ENCODE measurements at regions not wholly inside any gene's neighbourhood (a gene's known extent, or its start where the extent isn't known, plus 50 kb on each side); places are given as distances from the start of the nearest gene placed in this dataset.

DNA sequence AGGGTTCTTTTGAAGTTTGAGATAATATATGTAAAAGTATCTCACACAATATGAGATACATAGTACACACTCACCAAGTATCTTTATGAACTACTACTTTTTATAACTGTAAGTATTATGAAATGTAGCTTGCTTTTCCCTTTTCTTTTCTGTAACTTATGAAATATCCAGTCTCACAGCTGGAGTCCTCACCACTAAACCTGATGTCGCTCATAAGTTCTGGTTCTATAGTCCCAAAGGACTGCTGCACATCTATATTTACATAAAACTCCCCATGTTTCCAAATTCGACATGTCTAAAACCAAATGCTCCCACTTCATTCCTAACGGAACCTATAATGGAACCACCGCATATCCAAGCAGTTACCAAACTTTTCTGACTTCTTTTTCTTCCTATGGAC lies 186.5 kb upstream of the SLC7A11 start:
- no peak for DNase-seq

DNA sequence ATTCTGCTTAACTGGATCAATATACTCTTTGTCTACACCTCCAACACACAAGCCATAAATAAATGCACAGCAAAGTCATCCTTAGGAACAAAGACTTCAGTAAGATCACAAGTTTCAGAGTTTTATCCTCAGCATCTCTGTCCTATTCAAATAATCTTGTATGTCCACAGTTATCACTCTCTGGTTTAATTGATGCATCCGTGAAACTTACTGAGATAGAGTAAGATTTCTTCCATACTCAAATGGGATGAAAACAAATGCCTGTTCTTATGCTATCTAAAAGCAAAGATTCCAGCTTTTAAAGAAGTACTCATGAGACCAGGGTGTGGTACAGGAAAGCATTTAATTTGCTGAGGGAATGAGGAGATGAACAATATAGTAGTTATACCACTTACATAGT lies 184.6 kb upstream of the SLC7A11 start:
- no peak for DNase-seq

DNA sequence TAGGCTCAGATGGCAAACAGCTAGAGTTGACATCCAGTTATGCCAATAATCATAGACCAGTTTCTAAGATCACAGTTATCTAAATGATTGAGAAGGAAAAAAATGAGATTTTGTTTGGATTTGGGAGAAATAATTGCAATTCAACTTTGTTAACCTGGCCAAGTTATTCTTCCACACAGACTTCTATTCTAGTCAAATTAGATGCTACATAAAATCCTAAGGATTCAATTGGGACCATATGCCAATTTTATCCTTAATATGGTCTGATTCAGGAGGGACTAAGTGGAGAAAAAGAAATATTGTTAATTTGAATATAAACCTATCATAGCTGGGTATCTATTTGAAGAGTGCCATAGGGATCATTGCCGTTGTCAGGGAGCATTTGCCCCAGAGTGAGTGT lies 178.3 kb upstream of the SLC7A11 start:
- DNase-seq: no peak

DNA sequence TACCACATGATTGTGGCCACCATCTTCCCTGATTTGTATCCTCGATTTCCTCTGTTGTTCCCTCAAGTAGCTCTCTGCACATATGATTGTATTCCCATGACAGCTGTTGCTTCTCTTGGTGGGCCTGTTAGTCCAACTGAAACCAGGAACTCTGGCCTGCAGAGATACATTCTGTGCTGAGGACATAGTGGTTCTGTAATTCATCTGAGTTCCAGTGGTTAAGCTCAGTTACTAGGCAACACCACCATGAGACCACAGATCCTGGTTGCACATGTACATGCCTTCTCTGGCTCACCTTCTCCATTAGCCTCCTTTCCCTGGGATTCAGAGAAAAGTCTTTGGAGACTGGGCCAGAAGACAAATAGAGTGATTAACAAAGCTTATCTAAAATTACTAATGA lies 172.1 kb upstream of the SLC7A11 start:
- peak; percentile 53 to 60 for DNase-seq

DNA sequence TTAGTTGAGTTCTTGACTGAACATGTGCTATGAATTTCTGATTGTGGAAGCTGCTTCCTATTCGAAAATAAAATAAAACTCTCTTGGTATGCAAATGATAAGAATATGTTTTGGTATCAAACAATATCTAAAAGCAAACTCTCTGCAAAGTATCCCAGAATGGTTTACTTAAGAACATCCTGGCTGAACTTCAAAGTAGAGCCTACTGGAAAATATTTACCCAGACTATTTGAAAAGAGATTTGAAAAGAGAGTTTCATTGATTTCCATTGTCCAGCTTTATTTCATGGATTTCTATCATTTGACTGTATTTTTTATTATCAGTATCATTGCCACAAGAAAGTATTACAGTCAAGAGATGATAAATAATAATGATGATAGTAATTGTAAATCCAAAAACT lies 171.1 kb upstream of the SLC7A11 start:
- no peak for DNase-seq

DNA sequence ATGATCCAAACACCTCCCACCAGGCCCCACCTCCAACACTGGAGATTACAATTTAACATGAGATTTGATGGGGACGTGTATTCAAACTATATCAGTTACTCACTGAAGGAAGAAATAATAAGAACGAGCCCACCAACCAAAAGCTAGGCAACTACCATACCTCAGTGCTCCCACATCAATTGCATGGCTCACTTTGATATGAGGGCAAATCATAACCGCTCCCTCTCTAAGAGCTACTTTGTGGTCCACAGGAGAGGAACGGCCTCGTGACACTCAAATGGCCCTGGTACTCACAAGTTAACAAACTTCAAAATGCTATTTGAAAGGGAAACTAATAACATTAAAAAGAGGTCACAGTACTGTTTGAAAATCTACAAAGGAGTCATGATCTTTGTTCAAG lies 170.7 kb upstream of the SLC7A11 start:
- DNase-seq: no peak

DNA sequence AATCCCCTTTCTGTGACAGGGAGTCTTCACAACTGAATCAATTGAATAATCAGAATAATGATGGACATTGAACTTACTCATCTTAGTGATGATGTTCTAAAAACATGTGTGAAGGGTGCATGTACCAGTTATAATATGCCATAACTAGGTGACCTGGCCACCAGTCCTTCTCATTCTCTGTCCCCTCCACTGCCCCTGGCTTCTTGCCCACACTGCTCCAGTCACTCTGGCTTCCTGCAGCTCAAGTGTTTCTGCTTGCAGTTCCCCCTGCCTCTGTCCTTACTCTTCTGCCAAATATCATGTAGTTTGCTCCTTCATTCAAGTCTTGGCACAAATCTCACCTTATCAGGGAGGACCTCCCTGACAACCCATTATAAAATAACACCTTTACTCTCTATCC lies 168.1 kb upstream of the SLC7A11 start:
- no peak for DNase-seq

DNA sequence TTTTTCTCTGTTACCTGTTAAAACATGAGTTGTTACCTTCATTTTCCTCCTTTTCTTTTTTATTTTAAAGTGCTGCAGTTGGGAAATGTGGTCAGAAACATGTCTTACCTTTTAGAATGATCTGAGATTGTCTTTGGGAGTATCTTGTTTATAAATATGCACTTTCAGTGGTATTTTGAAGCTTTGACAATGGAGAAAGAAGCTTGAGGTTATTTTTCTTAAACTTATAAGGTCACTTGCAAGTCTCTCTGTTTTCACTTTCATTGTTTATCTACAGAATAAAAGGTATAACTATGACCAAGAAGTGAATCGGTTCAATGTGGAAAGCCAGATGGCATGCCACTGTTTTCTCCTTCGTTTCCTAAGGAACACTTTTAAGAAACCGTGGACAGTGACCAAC lies 167.5 kb upstream of the SLC7A11 start:
- no peak for DNase-seq

DNA sequence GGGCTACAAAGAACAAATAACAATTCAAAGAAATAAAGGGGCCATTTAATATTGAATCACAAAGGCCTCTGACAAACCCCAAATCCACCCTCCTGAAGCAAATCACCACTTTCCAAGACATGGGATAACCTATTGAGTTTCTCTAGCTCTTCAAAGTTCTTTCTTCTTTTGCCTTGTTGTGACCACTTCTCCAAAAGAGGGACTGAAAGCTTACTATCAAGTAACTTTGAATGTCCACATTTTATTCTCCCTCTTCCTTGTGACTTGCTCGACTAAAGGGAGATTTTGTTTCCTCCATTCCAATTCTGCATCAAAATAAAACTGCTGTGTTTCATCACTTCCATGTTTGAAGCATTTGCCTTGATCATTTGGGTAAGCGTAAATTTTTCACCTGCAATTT lies 166.6 kb upstream of the SLC7A11 start:
- DNase-seq: peak; percentile 49

DNA sequence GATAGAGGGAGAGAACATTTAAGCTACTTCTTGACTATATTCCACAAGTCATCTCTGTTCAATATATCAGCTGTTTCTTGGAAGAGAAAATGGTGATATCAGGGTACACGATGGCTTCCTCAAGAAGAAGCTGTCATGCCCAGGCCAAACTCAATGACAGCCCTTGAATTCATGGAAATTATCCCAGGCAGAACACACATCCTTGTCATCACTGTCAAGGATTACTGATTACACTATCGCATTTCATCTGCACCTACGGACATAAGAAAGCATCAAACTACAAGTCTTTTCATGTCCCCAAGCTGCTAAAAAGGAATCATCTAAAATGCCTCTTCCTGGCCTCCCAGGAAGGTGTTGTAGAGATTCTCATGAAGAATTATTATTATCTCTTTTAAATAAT lies 165.2 kb upstream of the SLC7A11 start:
- DNase-seq: no peak

DNA sequence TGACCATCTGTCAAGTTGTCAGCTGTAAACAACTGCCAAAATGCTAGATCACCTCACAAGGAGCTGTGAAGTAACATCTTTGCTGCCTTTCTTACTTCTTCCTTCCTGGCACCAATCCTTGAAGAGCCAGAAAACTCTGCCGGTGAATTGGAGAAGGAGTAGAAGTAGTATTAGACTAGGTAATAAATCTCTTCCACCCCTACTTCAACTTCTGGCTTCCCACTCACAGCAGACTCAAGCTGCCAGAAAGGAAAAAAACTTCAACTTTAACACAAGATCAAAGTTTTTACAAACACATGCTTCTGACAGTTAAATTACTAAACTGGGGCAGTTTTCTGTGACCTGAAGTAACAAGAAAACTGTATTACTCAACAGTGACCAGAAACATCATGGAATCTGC lies 164.7 kb upstream of the SLC7A11 start:
- peak; percentile 68 to 75 for DNase-seq

DNA sequence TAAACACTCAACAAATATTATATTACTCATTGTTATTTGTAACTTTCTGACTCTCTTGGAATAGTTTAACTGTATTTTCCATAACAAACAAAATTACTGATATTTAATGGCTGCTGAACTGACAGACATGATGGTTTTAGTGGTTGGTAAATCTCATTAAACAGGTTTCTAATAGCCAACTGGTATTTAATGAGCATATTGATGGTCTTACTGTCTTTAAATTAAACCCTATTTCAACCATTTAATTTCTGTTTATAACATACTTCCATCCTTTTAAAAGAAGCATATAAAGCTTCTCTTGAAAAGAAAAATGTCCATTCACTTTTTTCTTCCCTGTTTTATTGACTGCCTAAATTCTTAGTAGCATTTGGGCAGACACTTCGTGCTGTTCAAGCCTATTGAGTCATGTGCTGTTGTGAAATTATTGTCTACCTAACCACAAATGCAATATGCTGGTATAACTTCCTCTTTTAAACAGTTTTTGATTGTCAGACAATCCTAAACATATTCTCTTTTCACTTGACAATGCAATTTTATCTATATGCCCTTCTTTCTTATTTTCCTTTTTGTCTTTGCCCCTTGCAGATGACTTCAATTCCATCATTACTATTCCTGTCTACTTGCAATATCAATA lies 163.9 kb upstream of the SLC7A11 start:
- DNase-seq: peak; percentile 90 to 98

DNA sequence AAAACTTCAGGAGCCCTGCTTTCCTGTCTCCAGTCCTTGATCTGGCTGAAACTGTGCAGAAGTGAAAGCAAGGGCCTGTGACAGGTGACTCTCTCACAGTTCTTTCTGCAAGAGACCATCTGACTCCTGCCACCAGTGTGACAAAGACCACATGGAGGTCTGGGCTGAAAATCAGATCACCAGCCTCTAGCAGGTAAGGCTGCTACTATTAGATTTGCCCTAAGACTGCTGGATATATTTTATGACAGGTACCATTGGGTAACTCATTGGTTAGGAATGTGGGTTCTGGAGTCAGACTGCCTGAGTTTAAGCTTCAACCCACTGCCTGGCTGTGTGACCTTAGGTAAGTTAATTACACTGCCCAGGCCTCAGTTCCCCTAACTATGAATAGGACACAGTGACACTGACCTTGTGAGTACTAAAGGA lies 163.3 kb upstream of the SLC7A11 start:
- DNase-seq: peak; percentile 52 to 71

DNA sequence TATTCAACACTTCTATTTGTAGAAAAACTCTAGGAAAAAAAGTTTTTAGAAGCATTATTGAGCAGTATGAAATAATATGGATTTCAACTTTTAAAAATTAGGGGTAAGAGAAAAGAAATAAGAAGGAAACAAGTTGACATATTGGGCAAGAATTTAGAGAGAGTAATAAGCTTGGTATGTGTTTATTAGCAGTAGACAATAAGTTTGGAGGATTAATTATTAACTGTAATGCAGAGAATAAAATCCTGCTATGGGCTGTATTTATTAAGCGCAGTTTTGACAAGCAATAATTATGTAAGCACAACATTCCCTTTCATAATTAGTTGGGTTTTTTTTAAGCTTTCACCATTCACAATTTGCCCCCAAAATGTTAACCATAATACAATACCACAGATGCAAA lies 162.7 kb upstream of the SLC7A11 start:
- no peak for DNase-seq

DNA sequence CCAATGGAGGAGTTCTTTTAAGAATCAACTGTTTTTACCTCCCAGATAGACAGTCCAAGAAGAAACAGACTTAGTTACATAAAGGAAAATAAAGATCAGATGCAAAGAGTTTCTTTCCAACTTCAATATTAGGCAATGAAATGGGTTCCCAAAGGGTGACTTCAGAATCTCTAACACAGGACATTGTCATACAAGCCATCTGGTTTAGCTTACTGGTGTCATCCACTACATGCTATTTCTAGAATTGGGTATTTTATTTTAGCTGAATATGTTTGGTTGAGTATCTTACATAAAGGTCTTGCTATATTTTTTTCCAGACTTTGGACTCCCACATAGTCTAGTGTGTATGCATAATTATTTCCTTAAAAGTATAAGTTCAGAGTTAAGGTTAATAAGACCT lies 162.1 kb upstream of the SLC7A11 start:
- DNase-seq: peak; percentile 46 to 61

DNA sequence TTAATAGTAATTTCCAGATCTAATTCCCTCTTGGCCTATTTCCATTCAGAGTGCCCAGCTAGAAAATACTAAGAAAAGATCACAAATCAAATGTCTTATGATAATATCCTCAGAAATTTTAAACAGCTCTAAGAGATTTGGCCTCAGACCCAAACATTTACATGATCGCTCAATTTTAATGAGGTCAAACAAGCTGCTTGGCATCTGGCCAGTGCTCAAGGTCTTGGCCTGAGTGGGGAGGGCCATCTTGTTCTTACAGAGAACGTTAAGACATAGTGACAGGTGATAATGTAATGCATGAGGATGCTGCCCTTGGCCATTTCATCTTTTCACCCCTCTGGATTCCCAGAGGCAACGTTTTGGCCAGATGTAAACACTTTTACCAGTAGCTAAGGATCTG lies 159.2 kb upstream of the SLC7A11 start:
- DNase-seq: no peak

DNA sequence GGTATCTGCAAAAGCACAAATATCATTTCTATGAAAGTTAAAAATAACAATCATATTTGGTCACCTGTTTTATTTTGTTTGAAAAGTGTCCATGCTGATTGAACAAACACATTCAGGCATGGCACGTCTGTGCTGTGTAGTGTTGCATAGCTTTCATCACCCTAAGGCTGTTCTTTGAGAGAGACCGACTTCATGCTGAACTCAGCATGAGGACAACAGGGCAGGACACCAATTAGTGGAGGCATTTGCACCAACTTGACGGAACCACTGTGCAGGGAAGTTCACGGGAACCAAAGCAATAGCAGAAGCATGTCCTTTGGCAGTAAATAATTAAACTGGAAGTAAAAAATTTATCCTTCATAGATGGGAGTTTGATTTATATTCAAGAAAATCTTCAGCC lies 158.4 kb upstream of the SLC7A11 start:
- peak; percentile 45 to 64 for DNase-seq

DNA sequence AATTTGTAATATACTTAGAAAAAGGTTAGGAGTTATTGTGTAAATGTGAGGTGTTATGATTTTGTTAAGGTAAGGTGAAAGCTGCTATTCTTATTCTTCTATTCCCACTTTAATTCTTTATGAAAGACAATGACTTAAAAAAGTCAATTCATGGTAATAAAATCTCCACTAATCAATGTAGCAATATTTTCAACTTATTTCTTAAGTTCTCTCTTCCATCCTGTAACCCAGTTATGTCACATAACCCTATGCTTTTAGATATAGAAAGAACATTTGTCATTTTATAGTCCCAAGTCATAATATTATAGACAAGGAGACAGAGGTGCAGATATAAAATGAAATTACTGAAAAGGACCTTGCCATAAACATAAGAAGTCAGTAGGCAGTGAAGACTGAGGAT lies 157.9 kb upstream of the SLC7A11 start:
- DNase-seq: peak in 1 of 2 donors; percentile 62

DNA sequence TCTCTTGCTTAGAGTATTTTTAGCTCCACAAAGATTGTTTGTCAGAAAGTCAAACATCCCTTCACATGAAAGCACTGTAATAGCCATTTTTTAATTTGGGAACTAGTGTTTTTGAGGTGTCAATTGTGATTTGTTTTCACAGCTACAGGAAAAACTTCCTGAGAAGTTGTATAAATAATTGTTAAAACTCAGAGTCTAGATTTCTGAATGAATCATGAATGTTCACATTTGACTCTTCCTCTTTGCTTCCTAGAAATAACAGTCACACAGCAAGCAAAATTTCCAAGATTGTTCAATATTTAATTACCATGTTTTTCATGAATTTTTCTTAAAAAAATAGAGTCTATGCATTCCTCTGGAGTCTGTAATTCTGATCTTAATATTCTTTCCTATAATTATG lies 156.9 kb upstream of the SLC7A11 start:
- peak in 1 of 2 donors; percentile 56 for DNase-seq

DNA sequence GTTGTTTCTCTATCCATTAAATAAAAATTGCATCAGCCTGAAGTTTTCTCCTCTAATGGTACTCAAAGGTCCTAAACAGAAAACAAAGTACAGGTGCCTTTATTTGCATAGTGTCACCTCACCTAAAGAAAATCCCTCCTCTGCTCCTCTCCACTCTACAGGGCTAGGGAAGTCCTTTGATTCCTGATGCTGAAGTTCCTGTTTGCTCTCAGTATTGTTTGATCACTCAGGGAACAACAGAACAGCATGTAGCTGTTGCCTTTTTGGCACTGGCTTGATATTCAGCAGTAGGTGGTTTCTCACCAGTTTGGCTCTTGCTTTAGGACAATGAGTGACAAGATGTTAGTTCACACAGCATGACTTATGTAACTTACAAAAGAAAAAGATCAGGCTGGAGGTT lies 156.2 kb upstream of the SLC7A11 start:
- DNase-seq: peak; percentile 52 to 79

DNA sequence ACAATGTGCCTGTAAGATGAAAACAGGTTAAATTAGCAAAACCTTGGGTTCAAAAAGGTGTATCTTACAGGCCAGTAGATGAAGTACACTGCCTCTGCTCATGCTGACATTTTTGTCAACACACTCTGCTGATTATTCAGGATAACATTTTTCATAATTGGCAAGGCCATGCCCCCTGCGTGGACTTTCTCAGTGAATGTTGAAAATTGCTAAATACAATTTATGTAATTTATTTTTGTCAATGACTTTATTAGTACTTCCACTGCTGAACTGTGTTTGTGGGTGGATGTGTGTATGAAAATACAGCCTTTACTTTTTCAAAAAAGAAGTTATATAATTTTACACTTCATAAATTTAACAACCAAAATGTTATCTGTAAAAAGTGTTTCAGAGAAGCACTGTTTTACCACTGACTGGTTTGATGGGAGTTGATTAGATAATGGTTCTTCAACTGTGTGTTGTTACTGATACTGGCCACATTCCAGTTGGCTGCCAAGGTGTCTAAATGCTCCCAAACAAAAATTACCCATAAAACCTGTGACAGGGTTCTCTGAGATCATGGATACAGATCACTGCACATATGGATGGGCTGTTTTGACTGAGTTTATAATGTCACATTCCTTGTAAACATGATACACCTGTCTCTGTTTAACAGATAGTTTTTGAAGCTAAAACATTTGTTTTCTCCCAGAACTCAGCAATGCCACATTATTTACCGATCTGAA lies 151.9 kb upstream of the SLC7A11 start:
- peak in 1 of 2 donors; percentile 26 for DNase-seq

DNA sequence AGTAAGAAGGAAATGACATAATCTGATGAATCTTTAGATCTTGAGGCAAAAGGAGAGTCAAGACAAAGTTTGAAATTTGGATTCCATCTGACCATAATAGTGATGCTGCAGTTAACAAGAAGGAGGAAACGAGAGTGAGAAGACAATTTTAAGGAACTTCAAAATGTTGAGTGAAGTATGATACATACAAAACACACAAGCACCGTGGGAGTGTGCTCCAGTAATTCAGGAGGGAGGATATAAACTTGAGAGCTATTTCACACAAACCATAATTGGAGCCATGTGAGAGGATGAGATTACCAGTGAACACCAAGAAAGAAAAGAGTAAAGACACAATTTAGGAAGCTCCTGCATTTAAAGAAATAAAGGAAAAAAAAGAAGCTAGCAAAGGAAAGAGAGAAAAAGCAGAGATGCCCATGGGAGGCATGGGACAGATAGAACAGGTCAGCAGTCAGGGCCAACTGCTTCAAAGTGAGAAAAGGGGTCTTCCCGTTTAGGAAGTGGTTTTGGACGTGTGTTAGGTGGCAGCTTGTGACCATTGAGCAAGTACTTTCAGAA lies 150.7 kb upstream of the SLC7A11 start:
- DNase-seq: peak; percentile 91 to 92

DNA sequence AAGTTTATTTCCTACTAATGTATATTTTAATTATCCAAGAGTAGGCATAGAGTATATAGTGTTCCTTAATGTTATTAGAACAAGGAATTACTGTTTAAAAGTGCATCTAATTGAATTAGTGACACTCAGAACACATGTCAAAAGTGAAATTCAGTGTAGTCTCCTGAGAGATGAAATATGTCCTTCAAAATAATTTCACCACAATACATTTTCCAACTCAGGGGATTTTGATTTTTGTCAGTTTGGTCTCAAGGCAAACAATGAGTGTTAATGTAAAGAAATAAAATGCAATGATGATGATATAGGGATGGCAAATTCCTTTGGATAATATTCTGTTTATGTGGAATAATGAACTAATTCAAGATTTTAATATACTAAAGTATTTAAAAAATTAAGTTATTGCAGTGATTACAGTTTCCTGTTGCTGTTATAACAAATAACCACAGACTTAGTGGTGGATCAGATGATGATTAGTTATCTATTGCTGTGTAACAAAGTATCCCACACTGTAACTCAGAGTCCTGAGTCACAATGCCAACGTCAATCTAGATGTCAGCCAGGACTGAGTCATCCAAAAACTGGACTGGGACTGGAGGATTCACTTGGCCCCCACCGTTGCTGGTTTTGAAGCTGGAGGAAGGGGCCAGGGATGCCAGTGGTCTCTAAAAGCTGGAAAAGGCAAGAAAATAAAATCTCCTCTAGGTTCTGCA lies 148.0 kb upstream of the SLC7A11 start:
- peak; percentile 70 to 93 for DNase-seq

DNA sequence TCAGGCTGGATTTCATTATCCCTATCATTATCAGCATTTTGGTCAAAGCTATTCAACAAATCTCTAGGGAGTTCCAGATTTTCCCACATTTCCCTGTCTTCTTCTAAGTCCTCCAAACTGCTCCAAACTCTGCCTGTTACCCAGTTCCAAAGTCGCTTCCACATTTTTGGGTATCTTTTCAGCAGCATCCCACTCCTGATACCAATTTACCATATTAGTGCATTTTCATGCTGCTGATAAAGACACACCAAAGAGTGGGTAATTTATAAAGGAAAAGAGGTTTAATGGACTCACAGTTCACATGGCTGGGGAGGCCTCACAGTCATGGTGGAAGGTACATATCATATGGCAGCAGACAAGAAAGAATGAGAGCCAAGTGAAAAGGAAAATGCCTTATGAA lies 132.8 kb upstream of the SLC7A11 start:
- DNase-seq: no peak

Data from inflammatory macrophage (primary cell).